Large intestine (tissue), 3 donors: ENCODE measurements at regions not wholly inside any gene's neighbourhood (a gene's known extent, or its start where the extent isn't known, plus 50 kb on each side); places are given as distances from the start of the nearest gene placed in this dataset.
A peak's percentile ranks its signal among the peaks of the same experiment; 100 is the strongest.

Experiments used
- DNase-seq, 2 donors: peaks; one replicate each; pipeline versions ENCODE4 v3.0.0 to v3.0.0-alpha.2; 2013
- H3K27ac ChIP-seq: one replicate; pipeline ENCODE4 v1.5.1; 2013; ENCODE audit warnings: low read length
- H3K27me3 ChIP-seq: 2 replicates; pipeline ENCODE4 v1.6.1; 2013; ENCODE audit warnings: low read length; ENCODE audit not compliant: control insufficient read depth, insufficient read depth
- H3K36me3 ChIP-seq: 2 replicates; pipeline ENCODE4 v1.6.1; 2013; ENCODE audit warnings: low read length; ENCODE audit not compliant: control insufficient read depth, insufficient read depth
- H3K4me1 ChIP-seq: one replicate; pipeline ENCODE4 v1.6.1; 2013; ENCODE audit warnings: low read length; ENCODE audit not compliant: control insufficient read depth, insufficient read depth
- H3K4me3 ChIP-seq: one replicate; pipeline ENCODE4 v1.5.1; 2013; ENCODE audit warnings: low read length
- H3K9me3 ChIP-seq: one replicate; pipeline ENCODE4 v1.6.1; 2013; ENCODE audit warnings: mild to moderate bottlenecking, low read depth, low read length, moderate library complexity; ENCODE audit not compliant: control insufficient read depth
- WGBS: methylation state at CpG from one replicate; pipeline ENCODE4 v1.1.5; 2013; ENCODE audit warnings: low lambda C conversion rate; ENCODE audit not compliant: insufficient coverage; 5-methylcytosine and 5-hydroxymethylcytosine counted together

DNA sequence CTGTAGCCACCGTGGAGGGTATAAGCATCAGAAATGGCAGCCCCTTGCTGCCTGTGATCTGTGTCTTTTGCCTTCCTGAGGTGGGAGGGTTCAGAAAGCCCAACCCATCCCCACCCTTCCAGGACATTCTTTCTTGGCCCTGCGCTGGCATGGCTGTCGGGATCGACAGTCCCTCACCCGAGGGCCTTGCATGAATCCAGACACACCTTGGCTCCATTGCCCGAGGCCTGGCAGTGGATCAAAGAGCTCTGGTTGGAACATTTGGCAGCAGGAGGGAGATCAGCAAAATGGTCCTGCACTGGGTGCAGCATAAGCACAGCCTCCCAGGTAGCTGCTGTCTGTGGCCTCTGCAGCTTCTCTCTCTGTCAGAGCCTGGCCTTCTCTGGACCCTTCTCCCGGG lies 246.6 kb upstream of the MAF start:
- DNase-seq: no peak
- no CpG with 5 or more reads among the region's 7 CpGs for WGBS

DNA sequence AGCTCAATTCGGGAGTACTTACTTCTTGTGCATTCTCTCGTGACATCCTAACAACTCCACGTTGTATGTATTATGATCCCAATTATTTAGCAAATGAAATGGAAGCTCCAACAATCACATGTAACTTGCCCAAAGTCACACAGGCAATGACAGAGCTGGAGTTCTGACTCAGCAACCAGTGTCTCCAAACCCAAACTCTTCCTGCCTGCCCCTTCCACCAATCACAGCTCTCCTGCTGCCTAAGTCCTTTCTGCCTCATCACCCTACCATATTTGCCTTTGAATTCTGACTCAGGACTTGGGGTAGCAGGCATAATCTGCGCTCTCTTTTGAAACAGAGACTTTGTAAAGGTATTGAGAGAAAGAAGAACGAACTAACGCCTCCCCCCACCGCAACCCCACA lies 245.2 kb upstream of the MAF start:
- WGBS: 92% methylated on average over 2 of the region's 7 CpGs
- Histone ChIP-seq H3K9me3 (no peaks in the 10 kb centered on the region), H3K27ac (no peak overlapping the region), H3K36me3 (no peaks in the 10 kb centered on the region), H3K27me3 (no peaks in the 10 kb centered on the region), H3K4me1 (peaks cover 13% of the 10 kb centered on the region), H3K4me3 (no peak overlapping the region)
- no peak for DNase-seq

More for the DNA sequence above, 246.6 kb upstream of the MAF start:
- Histone ChIP-seq H3K9me3 (no peaks in the 10 kb centered on the region), H3K27ac (no peak overlapping the region), H3K27me3 (no peaks in the 10 kb centered on the region), H3K4me3 (no peak overlapping the region), H3K4me1 (peaks cover 13% of the 10 kb centered on the region), H3K36me3 (no peaks in the 10 kb centered on the region)

DNA sequence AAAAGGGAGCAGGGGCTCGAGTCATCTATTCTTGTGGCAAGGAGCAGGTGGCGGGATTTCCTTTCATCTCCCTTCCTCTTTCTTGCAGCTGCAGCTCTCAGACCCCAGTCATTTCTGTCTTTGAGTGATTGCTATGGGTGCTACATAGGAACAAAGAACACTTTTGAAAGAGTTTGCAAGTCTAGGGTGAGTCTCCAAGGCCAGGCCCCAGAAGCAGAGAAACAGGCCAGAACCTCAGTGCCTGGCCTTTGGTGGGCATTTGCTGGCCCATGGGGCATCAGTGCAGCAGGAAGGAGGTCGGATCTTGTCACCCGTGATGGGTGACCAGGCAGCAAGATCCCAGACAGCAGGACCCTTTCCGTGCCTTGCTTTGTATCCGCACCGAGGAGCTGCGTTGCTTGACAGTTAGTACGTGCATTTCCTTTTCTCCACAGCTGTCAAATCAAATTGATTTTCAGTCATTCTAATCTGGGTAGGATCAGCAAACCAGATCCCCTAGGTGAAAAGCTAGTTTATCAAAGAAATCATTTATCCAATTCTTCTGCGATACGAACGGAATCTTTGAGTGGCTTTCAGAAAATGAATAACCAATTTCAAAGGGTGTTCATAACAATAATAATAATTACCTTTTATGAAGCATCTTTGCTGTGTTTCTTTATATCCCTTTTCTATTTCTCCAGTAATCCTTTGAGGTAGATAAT lies 244.6 kb upstream of the MAF start:
- peaks cover 13% of the 10 kb centered on the region for H3K4me1 ChIP-seq
- no peak for DNase-seq
- no peak overlapping the region for H3K27ac ChIP-seq
- no peak overlapping the region for H3K4me3 ChIP-seq
- no CpG with 5 or more reads among the region's 12 CpGs for WGBS
- H3K27me3 ChIP-seq: no peaks in the 10 kb centered on the region
- H3K9me3 ChIP-seq: no peaks in the 10 kb centered on the region
- H3K36me3 ChIP-seq: no peaks in the 10 kb centered on the region

DNA sequence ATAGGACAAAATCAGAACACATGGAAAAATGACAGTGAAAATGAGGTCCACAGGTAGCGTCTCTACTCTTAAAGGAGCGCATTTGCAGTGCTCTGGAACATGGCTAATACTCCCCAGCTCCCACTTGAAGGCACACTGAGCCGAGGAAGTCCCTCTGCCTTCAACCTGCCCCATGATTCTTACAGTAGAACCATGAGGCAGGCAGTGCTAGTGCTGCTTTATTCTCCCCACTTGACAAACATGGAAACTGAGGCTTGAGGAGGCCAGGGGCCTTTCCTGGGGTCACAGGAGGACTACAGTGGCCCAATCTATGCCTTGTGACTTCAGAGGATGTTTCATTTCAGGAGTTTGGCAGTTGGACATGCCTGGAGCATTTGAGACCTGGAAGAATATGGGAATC lies 244.1 kb upstream of the MAF start:
- no peak overlapping the region for H3K4me3 ChIP-seq
- 100% methylated on average over 2 of the region's 3 CpGs for WGBS
- H3K9me3 ChIP-seq: no peaks in the 10 kb centered on the region
- H3K4me1 ChIP-seq: peaks cover 16% of the 10 kb centered on the region
- H3K36me3 ChIP-seq: no peaks in the 10 kb centered on the region
- no peak for DNase-seq
- no peaks in the 10 kb centered on the region for H3K27me3 ChIP-seq
- H3K27ac ChIP-seq: no peak overlapping the region

DNA sequence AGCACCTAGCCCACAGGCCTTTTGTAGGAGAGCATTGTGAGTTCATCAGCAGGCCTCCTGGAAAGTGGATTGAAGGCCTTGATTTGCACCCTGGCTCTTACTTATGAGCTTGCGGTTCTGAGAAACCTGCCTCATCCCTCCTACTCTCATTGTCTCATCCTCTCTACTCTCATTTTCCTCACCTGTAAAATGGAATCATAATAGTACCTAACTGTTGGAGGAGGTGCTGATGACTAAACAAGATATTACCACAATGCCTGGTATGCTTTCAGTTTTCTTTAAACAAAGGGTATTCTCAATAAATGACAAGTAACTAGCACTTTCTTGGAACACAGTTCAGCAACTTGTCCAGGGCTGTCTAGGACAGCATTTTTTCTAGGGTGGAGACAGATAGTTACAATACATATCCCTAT lies 243.1 kb upstream of the MAF start:
- Histone ChIP-seq H3K9me3 (no peaks in the 10 kb centered on the region), H3K4me1 (peaks cover 13% of the 10 kb centered on the region), H3K36me3 (no peaks in the 10 kb centered on the region), H3K4me3 (no peak overlapping the region), H3K27ac (no peak overlapping the region), H3K27me3 (no peaks in the 10 kb centered on the region)
- no CpG with 5 or more reads among the region's 1 CpG for WGBS
- no peak for DNase-seq

DNA sequence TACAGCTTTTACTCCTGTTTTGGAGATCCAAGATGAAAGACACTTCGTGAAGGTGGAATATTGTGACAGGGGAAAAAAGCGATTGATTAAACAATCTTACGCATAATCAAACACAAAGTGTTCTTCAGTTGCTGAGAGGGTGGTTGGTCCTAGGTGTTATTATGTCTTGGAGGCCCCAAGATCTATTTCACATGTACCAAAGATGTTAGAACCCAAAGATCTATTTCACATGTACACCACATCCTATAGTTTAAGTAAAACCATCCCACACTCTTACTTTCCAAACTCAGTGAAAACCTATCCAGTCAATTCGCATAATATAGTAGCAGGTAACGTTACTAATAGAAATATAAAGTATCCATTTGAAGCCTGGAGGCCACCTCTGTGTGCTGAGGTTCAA lies 242.6 kb upstream of the MAF start:
- no peaks in the 10 kb centered on the region for H3K36me3 ChIP-seq
- no peaks in the 10 kb centered on the region for H3K9me3 ChIP-seq
- no peak overlapping the region for H3K27ac ChIP-seq
- H3K27me3 ChIP-seq: no peaks in the 10 kb centered on the region
- no peak for DNase-seq
- H3K4me3 ChIP-seq: no peak overlapping the region
- no CpG with 5 or more reads among the region's 5 CpGs for WGBS
- peaks cover 10% of the 10 kb centered on the region for H3K4me1 ChIP-seq

DNA sequence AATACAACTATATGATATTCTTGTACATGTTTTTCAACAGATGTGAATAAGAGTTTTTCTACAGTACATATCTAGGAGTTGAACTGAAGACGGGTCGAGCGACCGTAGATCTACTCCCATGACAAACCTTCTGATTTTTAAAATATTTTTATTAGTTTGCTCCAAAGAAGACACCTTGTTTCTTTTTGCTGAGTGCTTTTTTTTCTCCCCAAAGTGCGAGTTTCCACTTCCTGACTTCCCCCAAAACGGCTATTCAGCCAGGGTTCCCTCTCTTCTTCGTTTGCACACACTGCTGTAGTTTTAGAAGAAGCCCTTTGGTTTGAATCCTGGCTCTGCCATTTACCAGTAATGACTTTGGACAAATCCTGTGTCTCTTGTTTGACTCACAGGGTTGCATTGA lies 241.7 kb upstream of the MAF start:
- Histone ChIP-seq H3K4me1 (peaks cover 10% of the 10 kb centered on the region), H3K4me3 (no peak overlapping the region), H3K9me3 (no peaks in the 10 kb centered on the region), H3K36me3 (no peaks in the 10 kb centered on the region), H3K27ac (no peak overlapping the region), H3K27me3 (no peaks in the 10 kb centered on the region)
- no peak for DNase-seq
- 100% methylated on average over 5 of the region's 7 CpGs for WGBS

DNA sequence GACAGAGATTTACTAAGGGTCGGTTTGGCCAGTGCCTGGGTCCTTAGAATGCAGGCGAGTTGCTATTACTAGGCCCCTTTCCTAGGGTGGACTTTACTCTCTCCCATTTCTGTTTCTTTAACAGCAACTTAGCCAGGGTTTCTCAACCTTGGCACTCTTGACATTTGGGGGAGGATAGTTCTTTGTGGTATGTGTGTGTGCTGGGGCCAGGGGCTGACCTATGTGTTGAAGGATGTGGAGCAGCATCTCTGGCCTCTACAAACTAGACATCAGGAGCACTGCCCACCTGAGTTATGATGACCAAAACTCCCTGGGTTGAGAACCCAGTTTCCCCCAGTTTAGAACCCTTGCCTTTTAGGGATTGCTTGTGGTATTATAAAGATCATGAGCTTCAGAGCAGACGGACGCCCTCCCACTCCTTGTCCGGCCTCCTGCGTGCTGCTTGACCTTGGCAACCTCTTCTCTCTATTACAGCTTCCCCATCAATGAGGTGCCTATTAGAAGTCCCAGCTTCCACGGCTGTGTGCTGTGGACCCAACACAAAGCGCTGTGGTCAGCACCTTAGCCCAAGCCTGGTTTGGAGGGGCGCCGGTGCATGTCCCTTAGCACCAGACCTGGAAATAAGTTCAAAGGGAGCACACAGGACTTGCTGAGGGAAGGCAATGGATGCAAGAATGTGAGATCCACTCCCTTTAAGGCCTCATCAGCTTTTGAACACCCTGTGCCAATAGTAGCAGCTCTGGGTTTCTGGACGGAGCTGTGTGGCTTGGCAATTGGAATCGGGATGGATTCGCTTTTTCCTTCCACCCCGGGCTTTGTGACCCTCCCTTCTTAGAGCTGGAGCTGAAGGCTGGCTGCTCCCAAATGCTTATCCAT lies 239.2 kb upstream of the MAF start:
- DNase-seq: no peak
- Histone ChIP-seq H3K4me3 (no peak overlapping the region), H3K36me3 (no peaks in the 10 kb centered on the region), H3K4me1 (peaks cover 10% of the 10 kb centered on the region), H3K9me3 (no peaks in the 10 kb centered on the region), H3K27ac (no peak overlapping the region), H3K27me3 (no peaks in the 10 kb centered on the region)
- 100% methylated on average over 4 of the region's 14 CpGs for WGBS

DNA sequence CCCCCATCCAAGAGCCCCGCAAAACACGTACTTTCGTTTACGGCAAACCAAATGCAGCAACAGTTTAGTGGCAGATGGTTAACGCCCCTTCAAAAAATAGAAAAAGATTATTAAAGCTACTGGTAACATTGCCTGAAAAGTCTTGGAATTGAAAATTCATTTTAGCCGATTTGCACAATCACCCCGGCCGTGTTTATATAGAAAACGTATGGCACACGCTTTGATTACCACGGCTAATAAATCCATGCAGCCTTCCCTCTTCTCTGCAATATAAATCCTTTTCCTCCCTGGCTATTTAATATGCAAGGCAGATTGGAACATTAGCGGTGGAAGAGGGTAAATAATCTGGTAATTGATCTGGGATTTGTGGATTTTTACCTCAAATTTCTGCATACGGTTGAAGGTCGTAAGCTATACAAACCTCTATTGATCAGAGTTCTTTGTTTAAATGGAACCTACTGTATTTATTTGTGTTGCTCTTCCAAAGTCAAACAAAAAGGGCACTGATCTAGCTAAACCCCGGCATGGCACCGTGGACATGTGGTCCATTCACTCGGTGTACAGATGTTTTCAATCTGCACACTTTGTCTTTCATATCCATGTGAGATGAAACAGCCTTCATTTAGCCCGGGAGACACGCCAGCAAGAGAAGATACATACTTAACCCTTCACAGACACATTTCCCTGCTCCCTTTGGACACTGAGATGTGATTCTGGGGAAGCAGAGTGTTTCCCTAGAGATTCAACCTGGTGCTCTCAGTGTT lies 238.1 kb upstream of the MAF start:
- peaks cover 10% of the 10 kb centered on the region for H3K4me1 ChIP-seq
- H3K27me3 ChIP-seq: no peaks in the 10 kb centered on the region
- H3K27ac ChIP-seq: no peak overlapping the region
- H3K36me3 ChIP-seq: no peaks in the 10 kb centered on the region
- 84% methylated on average over 4 of the region's 19 CpGs for WGBS
- DNase-seq: peak in 1 of 2 donors; percentile 18
- no peak overlapping the region for H3K4me3 ChIP-seq
- no peaks in the 10 kb centered on the region for H3K9me3 ChIP-seq

DNA sequence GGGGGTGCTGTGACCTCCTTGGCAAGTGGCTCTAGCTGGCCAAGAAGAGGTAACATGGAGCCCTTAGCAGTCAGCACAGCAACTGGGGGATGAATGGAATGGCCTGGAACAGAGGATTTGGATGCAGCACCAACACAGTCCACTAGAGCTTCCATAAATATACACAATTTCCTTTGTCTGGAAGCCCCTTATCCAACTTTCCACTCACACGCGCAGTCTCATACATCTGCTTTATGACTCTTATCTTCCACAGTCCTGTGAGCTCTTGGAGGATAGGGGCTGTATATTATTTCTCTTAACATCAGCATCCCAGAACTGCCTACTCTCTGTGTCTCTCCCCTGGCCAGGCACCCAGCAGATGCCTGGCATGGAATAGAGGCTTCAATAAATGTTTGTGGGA lies 235.6 kb upstream of the MAF start:
- peaks cover 10% of the 10 kb centered on the region for H3K4me1 ChIP-seq
- no peaks in the 10 kb centered on the region for H3K36me3 ChIP-seq
- no peak overlapping the region for H3K4me3 ChIP-seq
- no CpG with 5 or more reads among the region's 2 CpGs for WGBS
- H3K27me3 ChIP-seq: no peaks in the 10 kb centered on the region
- no peaks in the 10 kb centered on the region for H3K9me3 ChIP-seq
- DNase-seq: no peak
- H3K27ac ChIP-seq: no peak overlapping the region
